ENCODE measurements at regions not wholly inside any gene's neighbourhood (a gene's known extent, or its start where the extent isn't known, plus 50 kb on each side); places are given as distances from the start of the nearest gene placed in this dataset.

DNA sequence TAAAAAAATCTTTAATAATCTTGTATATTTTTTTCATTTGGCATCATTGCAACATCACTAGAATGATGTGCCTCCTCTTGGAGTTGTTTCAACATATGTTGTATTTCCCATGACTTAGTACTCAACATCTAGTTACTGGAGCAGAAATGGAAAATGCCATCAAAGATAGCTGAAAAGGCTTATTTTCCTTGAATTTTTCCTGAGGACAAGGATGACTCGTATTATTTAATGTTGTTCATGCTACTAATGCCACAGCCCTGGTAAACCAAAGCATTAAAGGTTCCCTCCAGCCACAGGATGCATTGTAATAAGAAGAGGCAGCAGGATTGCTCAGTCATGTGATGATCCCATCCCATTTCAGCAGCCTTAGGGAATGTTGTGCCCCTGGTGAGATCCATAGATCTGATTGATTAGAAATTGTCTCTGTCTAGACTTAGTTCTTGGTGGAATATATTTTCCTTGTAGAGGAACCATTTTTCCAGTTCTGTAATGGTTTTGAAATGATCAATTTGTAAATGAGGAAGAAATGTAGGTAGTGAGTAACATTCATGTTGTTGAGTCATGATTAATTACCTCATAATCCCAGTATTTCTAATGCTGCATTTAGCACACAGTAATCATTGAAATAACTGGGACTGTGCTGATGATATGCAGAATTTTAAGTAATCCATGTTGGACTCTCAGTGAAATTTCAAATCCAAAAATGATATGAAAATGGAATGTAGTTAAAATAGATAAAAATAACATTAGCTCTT, 91.3 kb upstream of the SMIM30 start:
- no peaks in the 10 kb centered on the region for H3K36me3 Mint-ChIP-seq (ENCODE audit: low read depth)

GRCh38 chr7:113207931-113208330, 89.6 kb upstream of the SMIM30 start:
- Mint-ChIP-seq H3K27me3 (ENCODE audit: low read depth, poor library complexity) (no peaks in the 10 kb centered on the region), H3K36me3 (ENCODE audit: low read depth) (no peaks in the 10 kb centered on the region), H3K4me3 (no peak overlapping the region), H3K27ac (no peak overlapping the region), H3K9me3 (no peaks in the 10 kb centered on the region), H3K4me1 (peaks cover 5% of the 10 kb centered on the region)
- TF ChIP-seq, protein P1, sequence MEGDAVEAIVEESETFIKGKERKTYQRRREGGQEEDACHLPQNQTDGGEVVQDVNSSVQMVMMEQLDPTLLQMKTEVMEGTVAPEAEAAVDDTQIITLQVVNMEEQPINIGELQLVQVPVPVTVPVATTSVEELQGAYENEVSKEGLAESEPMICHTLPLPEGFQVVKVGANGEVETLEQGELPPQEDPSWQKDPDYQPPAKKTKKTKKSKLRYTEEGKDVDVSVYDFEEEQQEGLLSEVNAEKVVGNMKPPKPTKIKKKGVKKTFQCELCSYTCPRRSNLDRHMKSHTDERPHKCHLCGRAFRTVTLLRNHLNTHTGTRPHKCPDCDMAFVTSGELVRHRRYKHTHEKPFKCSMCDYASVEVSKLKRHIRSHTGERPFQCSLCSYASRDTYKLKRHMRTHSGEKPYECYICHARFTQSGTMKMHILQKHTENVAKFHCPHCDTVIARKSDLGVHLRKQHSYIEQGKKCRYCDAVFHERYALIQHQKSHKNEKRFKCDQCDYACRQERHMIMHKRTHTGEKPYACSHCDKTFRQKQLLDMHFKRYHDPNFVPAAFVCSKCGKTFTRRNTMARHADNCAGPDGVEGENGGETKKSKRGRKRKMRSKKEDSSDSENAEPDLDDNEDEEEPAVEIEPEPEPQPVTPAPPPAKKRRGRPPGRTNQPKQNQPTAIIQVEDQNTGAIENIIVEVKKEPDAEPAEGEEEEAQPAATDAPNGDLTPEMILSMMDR (IDR thresholded peaks at IDR 0.05), result no peak
- no peak for DNase-seq

More for the DNA sequence above, 91.3 kb upstream of the SMIM30 start:
- H3K27me3 Mint-ChIP-seq (ENCODE audit: low read depth, poor library complexity), result peaks cover 2% of the 10 kb centered on the region
- peaks cover 5% of the 10 kb centered on the region for H3K4me1 Mint-ChIP-seq
- no peak overlapping the region for H3K27ac Mint-ChIP-seq
- H3K9me3 Mint-ChIP-seq, result no peaks in the 10 kb centered on the region
- no peak overlapping the region for H3K4me3 Mint-ChIP-seq
- TF ChIP-seq, protein P1 (IDR thresholded peaks at IDR 0.05), result no peak
- no peak for DNase-seq

- Mint-ChIP-seq H3K4me1 (peaks cover 5% of the 10 kb centered on the region), H3K27ac (no peak overlapping the region), H3K4me3 (no peak overlapping the region), H3K9me3 (no peaks in the 10 kb centered on the region), H3K36me3 (ENCODE audit: low read depth) (no peaks in the 10 kb centered on the region), H3K27me3 (ENCODE audit: low read depth, poor library complexity) (no peaks in the 10 kb centered on the region)
- TF ChIP-seq, protein P1 (IDR thresholded peaks at IDR 0.05), result no peak
- no peak for DNase-seq
Observed at GRCh38 chr7:113207441-113207840, 89.1 kb upstream of the SMIM30 start.

DNA sequence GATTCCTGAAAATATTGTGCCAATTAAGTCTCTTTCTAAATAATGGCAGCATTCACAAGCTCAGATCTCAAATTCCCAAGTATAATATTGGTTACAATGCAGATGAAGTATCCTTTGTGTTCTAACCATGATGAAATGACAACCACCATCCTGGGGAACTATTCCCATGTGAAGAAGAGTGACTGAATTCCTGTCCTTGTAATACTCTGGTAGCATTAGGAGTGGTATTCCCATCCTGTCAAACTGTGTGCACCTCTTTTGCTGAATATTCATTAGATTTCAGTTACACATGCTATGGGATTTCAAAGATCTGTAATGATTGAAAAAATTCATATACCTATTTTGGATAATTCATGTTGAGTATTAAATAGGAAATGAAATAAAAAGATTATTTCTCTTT, 86.1 kb upstream of the SMIM30 start:
- Mint-ChIP-seq H3K9me3 (no peaks in the 10 kb centered on the region), H3K27ac (no peak overlapping the region), H3K4me1 (peaks cover 5% of the 10 kb centered on the region), H3K4me3 (no peak overlapping the region), H3K36me3 (ENCODE audit: low read depth) (no peaks in the 10 kb centered on the region), H3K27me3 (ENCODE audit: low read depth, poor library complexity) (no peaks in the 10 kb centered on the region)
- TF ChIP-seq, protein P1 (IDR thresholded peaks at IDR 0.05), result no peak
- no peak for DNase-seq

GRCh38 chr7:113202284-113202683, 83.9 kb upstream of the SMIM30 start:
- Mint-ChIP-seq H3K4me3 (no peak overlapping the region), H3K4me1 (no peaks in the 10 kb centered on the region), H3K9me3 (no peaks in the 10 kb centered on the region), H3K27me3 (ENCODE audit: low read depth, poor library complexity) (no peaks in the 10 kb centered on the region), H3K27ac (no peak overlapping the region), H3K36me3 (ENCODE audit: low read depth) (no peaks in the 10 kb centered on the region)
- DNase-seq, result no peak
- TF ChIP-seq, protein P1 (IDR thresholded peaks at IDR 0.05), result no peak

DNA sequence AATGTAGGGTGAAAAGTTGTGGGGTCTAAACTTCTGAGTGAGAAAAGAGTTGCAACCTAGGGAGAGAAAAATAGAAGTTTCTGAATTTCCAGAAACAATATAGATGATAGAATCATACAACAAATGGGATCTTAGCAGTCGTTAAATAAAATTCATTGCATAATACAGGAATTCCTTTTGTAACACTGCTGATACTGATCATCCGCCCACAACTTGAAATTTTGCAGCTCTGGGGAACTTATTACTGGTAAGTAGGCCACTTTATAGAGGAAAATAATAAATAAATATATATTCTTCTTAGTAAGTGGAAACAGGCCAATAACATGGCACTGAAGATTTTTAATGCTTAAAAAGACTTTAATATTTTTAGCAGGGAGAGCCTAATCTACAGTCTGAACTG, 81.9 kb upstream of the SMIM30 start:
- Mint-ChIP-seq H3K27ac (no peak overlapping the region), H3K36me3 (ENCODE audit: low read depth) (no peaks in the 10 kb centered on the region), H3K4me1 (no peaks in the 10 kb centered on the region), H3K4me3 (no peak overlapping the region), H3K9me3 (no peaks in the 10 kb centered on the region), H3K27me3 (ENCODE audit: low read depth, poor library complexity) (no peaks in the 10 kb centered on the region)
- TF ChIP-seq, protein P1 (IDR thresholded peaks at IDR 0.05), result no peak
- DNase-seq, result no peak

All from nephron progenitor cell (in vitro differentiated cells).